GM23338 (cell line): ENCODE measurements at regions not wholly inside any gene's neighbourhood (a gene's known extent, or its start where the extent isn't known, plus 50 kb on each side); places are given as distances from the start of the nearest gene placed in this dataset.

Experiments
- EZH2 ChIP-seq: fragments of 200-600 bp; sonication (generic); IDR thresholded peaks from one replicate; pipeline ENCODE4 v1.8.0; 2017; ENCODE audit warnings: antibody characterized with exemption, mild to moderate bottlenecking, low read depth; ENCODE audit not compliant: unreplicated experiment
- POLR2AphosphoS5 ChIP-seq: IDR thresholded peaks from 2 replicates; pipeline ENCODE4 v1.6.1; 2016; ENCODE audit warnings: antibody characterized with exemption, low read depth
- TF ChIP-seq, protein P1 (sequence below), 2 experiments: fragments of 200-600 bp in 1 of 2; sonication (generic) in 1 of 2; conservative IDR thresholded peaks; 2 replicates each; pipeline versions ENCODE4 v1.5.1 to v1.6.1; 2016 to 2017; ENCODE audit warnings: antibody characterized with exemption in 2 of 2, low read depth in 2 of 2, mild to moderate bottlenecking in 2 of 2, moderate library complexity in 1 of 2
- TF ChIP-seq, protein P2 (sequence below): IDR thresholded peaks from one replicate; pipeline ENCODE4 v1.6.1; 2018; ENCODE audit warnings: antibody characterized with exemption; ENCODE audit not compliant: unreplicated experiment

DNA sequence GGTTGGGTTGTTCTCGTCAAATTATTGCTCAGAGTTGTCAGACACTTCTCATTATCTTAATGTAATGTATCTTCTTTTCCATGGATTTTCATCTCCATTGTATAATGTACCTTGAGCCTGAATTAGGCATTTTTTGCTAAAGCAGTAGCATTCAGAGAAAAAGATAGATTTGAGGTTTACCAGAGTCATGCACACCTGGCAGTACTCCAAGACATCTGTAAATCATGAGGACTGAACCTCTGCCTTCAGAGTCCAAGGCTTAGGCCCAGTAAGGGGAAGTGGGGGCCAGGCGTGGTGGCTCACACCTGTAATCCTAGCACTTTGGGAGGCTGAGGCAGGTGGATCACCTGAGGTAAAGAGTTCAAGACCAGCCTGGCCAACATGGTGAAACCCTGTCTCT, 624.3 kb upstream of the MBL2 start:
- TF ChIP-seq, protein P1, sequence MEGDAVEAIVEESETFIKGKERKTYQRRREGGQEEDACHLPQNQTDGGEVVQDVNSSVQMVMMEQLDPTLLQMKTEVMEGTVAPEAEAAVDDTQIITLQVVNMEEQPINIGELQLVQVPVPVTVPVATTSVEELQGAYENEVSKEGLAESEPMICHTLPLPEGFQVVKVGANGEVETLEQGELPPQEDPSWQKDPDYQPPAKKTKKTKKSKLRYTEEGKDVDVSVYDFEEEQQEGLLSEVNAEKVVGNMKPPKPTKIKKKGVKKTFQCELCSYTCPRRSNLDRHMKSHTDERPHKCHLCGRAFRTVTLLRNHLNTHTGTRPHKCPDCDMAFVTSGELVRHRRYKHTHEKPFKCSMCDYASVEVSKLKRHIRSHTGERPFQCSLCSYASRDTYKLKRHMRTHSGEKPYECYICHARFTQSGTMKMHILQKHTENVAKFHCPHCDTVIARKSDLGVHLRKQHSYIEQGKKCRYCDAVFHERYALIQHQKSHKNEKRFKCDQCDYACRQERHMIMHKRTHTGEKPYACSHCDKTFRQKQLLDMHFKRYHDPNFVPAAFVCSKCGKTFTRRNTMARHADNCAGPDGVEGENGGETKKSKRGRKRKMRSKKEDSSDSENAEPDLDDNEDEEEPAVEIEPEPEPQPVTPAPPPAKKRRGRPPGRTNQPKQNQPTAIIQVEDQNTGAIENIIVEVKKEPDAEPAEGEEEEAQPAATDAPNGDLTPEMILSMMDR (conservative IDR thresholded peaks at IDR 0.05; ENCODE audit: low read depth in 2 of 2), result no peak
- TF ChIP-seq, protein P2, sequence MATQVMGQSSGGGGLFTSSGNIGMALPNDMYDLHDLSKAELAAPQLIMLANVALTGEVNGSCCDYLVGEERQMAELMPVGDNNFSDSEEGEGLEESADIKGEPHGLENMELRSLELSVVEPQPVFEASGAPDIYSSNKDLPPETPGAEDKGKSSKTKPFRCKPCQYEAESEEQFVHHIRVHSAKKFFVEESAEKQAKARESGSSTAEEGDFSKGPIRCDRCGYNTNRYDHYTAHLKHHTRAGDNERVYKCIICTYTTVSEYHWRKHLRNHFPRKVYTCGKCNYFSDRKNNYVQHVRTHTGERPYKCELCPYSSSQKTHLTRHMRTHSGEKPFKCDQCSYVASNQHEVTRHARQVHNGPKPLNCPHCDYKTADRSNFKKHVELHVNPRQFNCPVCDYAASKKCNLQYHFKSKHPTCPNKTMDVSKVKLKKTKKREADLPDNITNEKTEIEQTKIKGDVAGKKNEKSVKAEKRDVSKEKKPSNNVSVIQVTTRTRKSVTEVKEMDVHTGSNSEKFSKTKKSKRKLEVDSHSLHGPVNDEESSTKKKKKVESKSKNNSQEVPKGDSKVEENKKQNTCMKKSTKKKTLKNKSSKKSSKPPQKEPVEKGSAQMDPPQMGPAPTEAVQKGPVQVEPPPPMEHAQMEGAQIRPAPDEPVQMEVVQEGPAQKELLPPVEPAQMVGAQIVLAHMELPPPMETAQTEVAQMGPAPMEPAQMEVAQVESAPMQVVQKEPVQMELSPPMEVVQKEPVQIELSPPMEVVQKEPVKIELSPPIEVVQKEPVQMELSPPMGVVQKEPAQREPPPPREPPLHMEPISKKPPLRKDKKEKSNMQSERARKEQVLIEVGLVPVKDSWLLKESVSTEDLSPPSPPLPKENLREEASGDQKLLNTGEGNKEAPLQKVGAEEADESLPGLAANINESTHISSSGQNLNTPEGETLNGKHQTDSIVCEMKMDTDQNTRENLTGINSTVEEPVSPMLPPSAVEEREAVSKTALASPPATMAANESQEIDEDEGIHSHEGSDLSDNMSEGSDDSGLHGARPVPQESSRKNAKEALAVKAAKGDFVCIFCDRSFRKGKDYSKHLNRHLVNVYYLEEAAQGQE, result no peak
- TF ChIP-seq EZH2, result no peak
- no peak for TF ChIP-seq POLR2AphosphoS5
